MG63 (cell line): ENCODE measurements at regions not wholly inside any gene's neighbourhood (a gene's known extent, or its start where the extent isn't known, plus 50 kb on each side); places are given as distances from the start of the nearest gene placed in this dataset.
"Not testable (repeated sequence)": the region's sequence is repeated elsewhere in the genome, so short reads cannot be mapped to it uniquely, and the experiment has no call there.

Experiments used
- DNase-seq: peaks from one replicate; pipeline ENCODE4 v3.0.0-alpha.2; 2020
- H3K27me3 ChIP-seq: fragments of 250-450 bp; sonication (Bioruptor Pico); 2 replicates; pipeline ENCODE4 v1.5.1; 2020; ENCODE audit warnings: mild to moderate bottlenecking, moderate library complexity
- H3K36me3 ChIP-seq: fragments of 250-450 bp; sonication (Bioruptor Pico); 2 replicates; pipeline ENCODE4 v1.5.1; 2020; ENCODE audit warnings: mild to moderate bottlenecking, moderate library complexity
- H3K4me3 ChIP-seq: fragments of 250-450 bp; sonication (Bioruptor Pico); 2 replicates; pipeline ENCODE4 v1.5.1; 2020; ENCODE audit warnings: mild to moderate bottlenecking, moderate library complexity
- H3K9me3 ChIP-seq: fragments of 250-450 bp; sonication (Bioruptor Pico); 2 replicates; pipeline ENCODE4 v1.5.1; 2020; ENCODE audit warnings: mild to moderate bottlenecking, moderate library complexity

DNA sequence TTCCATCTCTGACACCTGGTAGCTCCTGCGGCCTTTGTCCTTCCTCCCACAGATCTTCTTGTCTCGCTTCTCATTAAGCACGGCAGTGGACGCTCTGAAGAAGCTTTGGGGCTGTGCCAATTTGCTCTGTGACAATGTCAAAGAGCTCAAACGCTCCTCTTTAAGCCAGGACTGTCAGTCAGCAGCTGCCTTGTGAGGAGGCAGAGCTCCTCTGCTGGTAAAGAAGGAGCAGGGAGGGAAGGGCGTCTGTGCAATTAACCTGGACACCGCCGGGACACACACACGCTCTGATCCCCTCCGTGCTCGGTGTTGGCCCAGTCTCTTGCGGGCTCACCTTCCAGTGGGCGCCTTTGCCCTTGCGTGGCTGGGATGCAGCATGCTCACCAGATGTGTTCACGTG, 373.9 kb downstream of the BRD1 start:
- no peaks in the 10 kb centered on the region for H3K9me3 ChIP-seq
- no peaks in the 10 kb centered on the region for H3K36me3 ChIP-seq
- DNase-seq: no peak
- H3K4me3 ChIP-seq: no peak overlapping the region
- peaks cover 48% of the 10 kb centered on the region for H3K27me3 ChIP-seq

DNA sequence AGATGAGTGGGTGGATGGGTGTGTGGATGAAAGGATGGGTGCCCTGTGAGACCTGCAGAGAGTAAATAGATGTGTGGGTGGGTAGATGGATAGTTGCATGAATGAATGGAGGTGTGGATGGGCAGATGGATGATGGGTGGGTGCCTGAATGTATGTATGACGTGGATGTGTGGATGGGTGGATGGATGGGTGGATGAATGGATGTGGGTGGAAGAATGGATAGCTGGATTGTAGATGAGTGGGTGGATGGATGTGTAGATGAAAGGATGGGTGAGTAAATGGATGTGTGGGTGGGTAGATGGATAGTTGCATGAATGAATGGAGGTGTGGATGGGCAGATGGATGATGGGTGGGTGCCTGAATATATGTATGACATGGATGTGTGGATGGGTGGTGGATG, 374.7 kb downstream of the BRD1 start:
- DNase-seq, H3K36me3 ChIP-seq, H3K4me3 ChIP-seq, H3K9me3 ChIP-seq: not testable (repeated sequence)
- peaks cover 44% of the 10 kb centered on the region for H3K27me3 ChIP-seq

DNA sequence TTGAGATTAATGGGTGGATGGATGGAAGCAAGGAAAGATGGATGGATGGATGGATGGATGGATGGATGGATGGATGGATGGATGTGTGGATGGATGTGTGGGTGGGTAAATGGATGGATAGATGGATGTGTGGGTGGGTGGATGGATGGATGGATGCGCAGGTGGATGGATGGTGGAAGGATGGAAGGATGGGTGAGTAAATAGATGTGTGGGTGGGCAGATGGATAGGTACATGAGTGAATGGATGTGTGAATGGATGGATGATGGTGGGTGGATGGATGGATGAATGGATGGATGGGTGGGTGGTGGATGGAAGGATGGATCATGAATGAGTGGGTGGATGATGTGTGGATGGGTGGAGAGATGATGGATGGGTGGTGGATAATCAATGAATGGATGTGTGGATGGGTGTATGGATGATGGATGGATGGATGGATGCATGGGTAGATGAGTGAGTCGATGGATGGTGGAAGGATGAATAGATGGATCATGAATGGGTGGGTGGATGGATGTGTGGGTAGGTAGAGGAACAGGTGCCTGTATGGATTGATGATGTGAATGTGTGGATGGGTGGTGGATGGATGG, 375.2 kb downstream of the BRD1 start:
- Histone ChIP-seq H3K27me3 (peaks cover 40% of the 10 kb centered on the region), H3K4me3 (no peak overlapping the region), H3K36me3 (no peaks in the 10 kb centered on the region), H3K9me3 (no peaks in the 10 kb centered on the region)
- DNase-seq: no peak

DNA sequence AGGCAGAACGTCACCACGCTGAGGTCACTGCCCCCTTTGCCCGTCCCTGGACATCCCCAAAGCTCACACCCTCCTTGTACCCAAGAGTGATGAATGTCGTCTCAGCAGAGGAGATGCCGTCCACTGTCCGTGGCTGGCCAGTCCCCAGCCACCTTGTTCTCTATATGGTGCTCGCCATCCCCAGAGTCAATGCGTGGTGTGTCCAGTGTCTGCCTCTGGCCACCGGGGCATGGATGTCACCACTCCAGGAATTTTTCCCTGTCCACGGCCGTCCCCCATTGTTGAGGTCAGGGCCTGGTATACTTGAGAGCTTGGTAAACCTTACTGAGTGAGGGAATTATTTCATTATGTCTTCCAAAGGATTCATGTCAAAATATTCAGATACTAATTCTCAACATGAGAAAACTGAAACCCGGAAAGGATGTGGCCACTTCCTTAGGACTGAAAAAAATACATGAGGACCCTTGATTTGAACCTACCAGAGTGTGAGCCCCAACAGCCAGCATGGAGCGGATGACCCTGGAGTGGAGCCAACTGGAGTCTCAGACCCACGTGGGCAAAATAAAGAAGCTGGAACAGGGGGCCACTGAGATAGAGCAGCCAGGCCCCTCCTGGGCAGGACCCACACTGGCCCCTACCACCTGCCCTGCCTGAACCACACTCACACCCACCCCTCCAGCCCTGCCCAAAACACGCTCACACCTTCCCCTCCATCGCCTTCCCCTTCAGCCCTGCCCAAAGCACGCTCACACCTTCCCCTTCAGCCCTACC, 376.4 kb downstream of the BRD1 start:
- H3K27me3 ChIP-seq: peaks cover 30% of the 10 kb centered on the region
- H3K36me3 ChIP-seq: no peaks in the 10 kb centered on the region
- no peaks in the 10 kb centered on the region for H3K9me3 ChIP-seq
- no peak overlapping the region for H3K4me3 ChIP-seq
- no peak for DNase-seq

DNA sequence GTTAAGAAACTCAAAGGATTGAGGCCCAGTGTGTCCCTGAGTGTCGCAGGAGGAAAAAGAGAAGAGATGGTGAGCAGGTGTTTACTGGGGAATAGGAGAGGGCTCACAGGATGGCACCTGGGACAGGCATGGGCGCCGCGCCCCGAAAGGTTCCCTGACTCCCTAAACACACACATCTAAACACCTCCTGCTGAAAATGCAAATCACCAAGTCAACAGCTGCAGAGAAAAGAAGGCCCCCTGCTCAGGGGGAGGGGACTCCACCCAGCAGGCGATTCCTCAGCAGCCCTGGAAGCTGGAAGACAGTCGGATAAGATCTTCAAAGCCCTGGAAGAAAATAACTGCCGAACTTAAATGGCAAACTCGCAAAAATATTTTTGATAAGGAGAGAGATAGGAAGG, 377.2 kb downstream of the BRD1 start:
- no peak overlapping the region for H3K4me3 ChIP-seq
- no peaks in the 10 kb centered on the region for H3K9me3 ChIP-seq
- DNase-seq: no peak
- peaks cover 25% of the 10 kb centered on the region for H3K27me3 ChIP-seq
- H3K36me3 ChIP-seq: no peaks in the 10 kb centered on the region

DNA sequence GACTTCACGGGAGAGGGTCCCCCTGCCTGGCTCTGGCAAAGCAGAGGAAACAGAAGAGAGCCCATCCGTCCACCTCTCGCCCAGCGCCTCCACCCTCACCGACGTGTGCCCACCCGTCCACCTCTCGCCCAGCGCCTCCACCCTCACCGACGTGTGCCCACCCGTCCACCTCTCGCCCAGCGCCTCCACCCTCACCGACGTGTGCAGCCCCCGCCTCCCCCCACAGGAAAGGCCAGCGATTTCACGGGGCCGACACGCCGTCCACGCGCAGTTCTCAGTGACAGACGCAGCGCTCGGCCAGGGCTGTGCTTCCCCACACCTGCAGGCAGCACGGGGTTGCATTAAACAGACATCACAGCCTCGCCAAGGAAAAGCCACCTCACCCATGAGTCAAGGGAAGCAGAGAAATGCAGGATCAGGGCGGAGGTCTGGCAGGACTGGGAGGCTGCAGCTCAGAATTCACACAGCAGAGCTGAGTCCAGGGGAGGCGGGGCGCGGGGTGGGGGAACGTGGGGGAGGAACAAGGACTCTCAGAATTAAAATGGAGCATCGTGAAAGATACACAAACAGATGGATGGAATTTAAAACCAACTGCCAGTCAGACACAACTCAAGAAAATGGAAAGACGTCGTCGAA, 377.7 kb downstream of the BRD1 start:
- no peaks in the 10 kb centered on the region for H3K9me3 ChIP-seq

DNA sequence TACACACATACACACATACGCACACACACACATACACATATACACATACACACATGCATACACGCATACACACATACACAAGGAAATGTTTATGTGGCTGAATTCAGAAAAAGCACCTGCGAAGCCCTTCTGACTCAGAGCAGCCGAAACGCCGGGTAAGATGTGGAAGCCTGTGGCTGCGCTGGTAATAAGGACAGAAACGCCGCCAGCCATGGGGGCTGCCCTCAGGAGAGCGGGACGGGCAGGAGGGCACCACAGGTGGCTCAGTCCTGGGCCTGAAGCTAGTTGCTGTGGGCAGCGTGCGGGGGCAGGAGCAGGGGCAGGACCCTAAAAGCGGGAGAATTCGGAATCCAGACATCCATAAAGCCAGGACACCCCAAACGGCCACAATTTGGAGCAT, 378.3 kb downstream of the BRD1 start:
- Histone ChIP-seq H3K27me3 (peaks cover 23% of the 10 kb centered on the region), H3K9me3 (no peaks in the 10 kb centered on the region), H3K36me3 (no peaks in the 10 kb centered on the region), H3K4me3 (no peak overlapping the region)
- DNase-seq: no peak

More for the DNA sequence above, 377.7 kb downstream of the BRD1 start:
- Histone ChIP-seq H3K36me3 (no peaks in the 10 kb centered on the region), H3K27me3 (peaks cover 22% of the 10 kb centered on the region), H3K4me3 (no peak overlapping the region)
- DNase-seq: no peak

DNA sequence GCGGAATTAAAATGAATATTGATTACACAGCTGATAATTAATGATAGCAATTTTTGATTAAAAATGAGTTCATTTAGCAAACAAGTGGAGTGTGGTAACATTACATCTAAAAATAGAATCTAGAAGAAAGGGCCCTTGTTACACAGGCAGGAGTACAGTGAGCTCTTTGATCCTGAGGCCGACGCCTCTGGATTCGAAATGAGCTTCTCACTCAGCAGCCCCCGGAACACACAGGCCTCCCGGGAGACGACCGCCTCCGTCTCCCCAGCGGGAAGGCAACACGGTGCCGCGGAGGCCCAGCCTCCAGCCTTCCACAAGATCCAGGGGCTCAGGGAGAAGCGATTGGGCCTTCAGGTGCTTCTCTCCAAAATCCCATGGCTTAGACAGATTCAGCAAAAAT, 379.1 kb downstream of the BRD1 start:
- Histone ChIP-seq H3K27me3 (peaks cover 24% of the 10 kb centered on the region), H3K36me3 (no peaks in the 10 kb centered on the region), H3K9me3 (no peaks in the 10 kb centered on the region), H3K4me3 (no peak overlapping the region)
- DNase-seq: no peak

DNA sequence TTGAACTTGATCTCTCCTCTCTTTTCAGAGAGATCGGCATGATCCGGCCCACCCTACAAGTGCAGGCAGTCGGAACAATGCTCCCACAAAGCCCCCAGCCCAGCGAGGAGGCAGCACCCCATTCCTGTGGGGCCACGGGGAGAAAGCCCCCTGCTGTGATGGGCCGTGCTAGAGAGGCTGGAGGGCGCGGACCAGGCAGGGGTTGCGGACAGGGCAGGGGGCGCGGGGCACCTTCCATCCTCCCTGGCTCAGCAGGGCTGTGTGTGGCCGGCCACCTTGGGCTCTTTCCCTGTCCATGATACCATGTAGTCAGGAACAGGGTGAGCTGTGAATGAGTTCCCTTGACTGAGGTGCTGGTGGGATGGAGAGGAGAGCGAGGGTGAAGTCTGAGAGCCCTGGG, 379.8 kb downstream of the BRD1 start:
- Histone ChIP-seq H3K27me3 (peaks cover 24% of the 10 kb centered on the region), H3K36me3 (no peaks in the 10 kb centered on the region), H3K9me3 (no peaks in the 10 kb centered on the region), H3K4me3 (no peak overlapping the region)
- DNase-seq: no peak

DNA sequence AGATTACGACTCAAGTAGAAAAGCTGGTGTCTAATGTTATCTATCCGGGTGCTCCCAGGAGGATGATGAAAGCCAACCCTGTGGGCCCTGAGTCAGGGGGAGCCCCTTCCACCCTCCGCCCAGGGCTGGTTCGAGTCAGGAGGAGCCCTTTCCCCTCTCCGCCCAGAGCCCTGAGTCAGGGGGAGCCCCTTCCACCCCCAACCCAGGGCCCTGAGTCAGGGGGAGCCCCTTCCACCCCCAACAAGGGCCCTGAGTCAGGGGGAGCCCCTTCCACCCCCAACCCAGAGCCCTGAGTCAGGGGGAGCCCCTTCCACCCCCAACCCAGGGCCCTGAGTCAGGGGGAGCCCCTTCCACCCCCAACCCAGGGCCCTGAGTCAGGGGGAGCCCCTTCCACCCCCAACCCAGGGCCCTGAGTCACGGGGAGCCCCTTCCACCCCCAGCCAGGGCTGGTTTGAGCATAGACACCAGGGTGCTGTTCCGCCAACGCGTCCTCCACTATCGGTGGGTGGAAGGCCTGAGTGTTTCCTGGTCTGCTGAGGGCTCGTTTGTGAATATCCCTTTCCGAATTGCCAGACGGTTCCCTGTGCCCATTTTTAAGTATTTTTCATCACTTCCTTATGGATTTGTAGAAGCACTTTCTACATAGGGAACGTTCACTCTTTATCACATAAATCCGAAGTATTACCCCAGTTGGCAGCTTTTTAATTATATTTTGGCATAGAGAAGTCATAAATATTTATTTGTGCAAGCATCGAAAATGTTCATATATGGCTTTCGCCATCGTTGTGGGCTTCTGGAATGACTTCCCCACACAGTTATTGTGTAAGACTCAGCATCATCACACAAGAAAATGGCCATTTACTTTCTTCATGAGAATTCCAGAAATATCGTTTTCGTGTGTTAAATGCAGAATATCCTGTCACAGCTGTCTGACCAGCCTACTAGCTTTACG, 380.6 kb downstream of the BRD1 start:
- no peaks in the 10 kb centered on the region for H3K36me3 ChIP-seq
- H3K9me3 ChIP-seq: no peaks in the 10 kb centered on the region
- no peak for DNase-seq
- no peak overlapping the region for H3K4me3 ChIP-seq
- H3K27me3 ChIP-seq: peaks cover 24% of the 10 kb centered on the region

DNA sequence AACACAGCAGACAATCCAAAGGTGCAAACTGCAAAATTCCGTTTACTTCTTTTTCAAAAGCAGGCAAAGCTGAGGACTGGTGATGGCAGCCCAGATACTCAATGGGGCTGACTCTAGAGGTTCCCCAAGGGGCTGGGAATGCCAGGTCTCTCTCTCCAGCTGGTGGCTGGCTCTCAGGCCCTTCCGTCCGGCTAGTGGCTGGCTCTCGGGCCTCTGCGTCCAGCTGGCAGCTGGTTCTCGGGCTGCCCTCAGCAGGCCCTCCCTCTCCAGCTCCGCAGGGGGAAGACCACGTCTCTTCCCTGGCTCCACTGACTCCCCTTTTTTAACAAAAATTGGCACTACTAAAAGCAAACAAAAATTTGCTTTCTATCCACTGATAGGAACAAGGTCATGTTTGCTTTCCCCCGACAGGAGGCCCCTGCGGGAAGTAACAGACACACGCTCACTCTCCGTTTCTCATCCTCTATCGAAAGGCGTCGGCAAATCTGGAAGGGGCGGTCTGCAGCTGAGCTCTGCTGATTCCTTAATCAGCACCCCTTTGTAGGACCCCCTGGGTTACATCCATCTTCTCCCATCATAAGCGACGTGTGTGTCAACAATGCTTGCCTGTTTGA, 381.4 kb downstream of the BRD1 start:
- peaks cover 26% of the 10 kb centered on the region for H3K27me3 ChIP-seq
- no peaks in the 10 kb centered on the region for H3K36me3 ChIP-seq
- no peak overlapping the region for H3K4me3 ChIP-seq
- DNase-seq: no peak
- no peaks in the 10 kb centered on the region for H3K9me3 ChIP-seq

DNA sequence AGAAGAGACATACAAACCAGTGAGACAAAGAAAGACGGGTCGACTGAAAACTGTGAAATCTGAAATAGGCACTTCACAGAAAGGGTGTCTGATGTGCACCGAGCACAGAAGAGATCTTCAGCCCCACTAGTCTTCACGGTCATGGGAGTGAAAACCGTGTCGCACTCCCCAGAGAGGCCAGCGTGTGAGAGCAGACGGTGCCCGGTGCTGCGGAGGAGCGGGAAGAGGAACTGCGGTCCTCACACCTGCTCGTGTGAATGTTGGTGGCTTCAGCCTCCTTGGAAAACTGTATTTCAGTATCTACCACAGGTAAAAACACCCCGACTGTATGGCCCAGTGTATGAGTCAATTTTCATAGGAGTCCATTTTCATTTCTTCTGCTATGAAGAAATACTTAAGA, 382.9 kb downstream of the BRD1 start:
- H3K36me3 ChIP-seq: no peaks in the 10 kb centered on the region
- H3K4me3 ChIP-seq: no peak overlapping the region
- H3K27me3 ChIP-seq: peaks cover 20% of the 10 kb centered on the region
- H3K9me3 ChIP-seq: no peaks in the 10 kb centered on the region
- no peak for DNase-seq

DNA sequence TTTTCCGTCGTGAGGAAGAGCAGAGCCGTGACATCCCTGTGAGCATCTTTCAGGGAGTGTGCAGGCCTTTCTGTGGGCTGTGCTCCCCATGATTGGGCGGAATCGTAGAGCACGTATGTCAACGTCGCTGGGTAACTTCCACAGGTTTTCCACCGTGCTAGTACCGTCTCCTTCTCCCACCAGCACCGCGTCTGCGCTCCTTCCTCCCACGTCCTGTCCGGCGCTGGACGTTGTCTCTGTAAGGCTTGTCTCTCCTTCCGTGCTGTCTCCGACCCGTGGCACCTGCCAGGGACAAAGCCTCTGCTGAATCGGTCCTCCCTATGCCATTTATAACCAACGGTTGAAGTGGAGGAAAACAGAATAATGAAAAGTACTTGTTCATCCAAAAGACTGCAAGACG, 386.7 kb downstream of the BRD1 start:
- Histone ChIP-seq H3K4me3 (no peak overlapping the region), H3K9me3 (no peaks in the 10 kb centered on the region), H3K27me3 (peaks cover 20% of the 10 kb centered on the region), H3K36me3 (no peaks in the 10 kb centered on the region)
- DNase-seq: no peak

DNA sequence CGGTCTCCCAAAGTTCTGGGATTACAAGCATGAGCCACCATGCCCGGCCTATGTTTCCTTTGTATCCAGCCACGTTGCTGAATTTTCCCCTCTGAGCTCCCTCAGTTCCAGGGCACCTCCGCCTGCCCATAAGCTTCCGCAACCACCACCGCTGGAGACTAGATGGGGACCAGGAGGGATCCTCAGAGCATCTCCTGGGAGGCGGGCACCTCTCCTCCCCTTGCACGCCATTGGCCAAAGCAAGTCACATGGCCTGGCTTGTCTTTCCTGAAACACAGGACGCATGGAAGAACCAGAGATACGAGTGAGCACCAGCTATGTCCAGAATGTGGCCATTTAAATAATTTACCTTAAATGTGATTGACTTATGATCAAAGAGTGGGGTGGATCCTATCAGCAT, 388.3 kb downstream of the BRD1 start:
- Histone ChIP-seq H3K9me3 (no peaks in the 10 kb centered on the region), H3K36me3 (no peaks in the 10 kb centered on the region), H3K4me3 (no peak overlapping the region), H3K27me3 (peaks cover 16% of the 10 kb centered on the region)
- no peak for DNase-seq

DNA sequence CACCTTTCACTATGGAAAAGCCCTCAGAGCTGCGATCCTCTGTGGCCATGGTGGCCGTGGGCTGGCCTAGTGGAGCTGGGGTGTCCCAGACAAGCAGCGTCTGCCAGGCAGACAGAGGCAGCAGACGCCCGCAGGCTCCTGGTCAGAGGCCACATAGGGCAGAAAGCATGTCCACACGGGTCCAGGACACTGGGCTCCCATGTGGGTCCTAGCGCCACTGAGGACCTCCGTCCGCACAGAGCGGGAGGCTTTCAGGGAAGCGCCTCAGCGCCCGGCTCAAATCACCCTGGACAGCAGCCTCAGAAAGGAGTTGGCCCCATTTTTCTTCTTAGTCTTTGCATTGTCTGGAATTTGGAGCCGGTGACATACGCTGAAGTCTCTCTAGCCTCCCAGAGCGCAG, 389.7 kb downstream of the BRD1 start:
- Histone ChIP-seq H3K9me3 (no peaks in the 10 kb centered on the region), H3K27me3 (peaks cover 21% of the 10 kb centered on the region), H3K36me3 (no peaks in the 10 kb centered on the region), H3K4me3 (no peak overlapping the region)
- no peak for DNase-seq

DNA sequence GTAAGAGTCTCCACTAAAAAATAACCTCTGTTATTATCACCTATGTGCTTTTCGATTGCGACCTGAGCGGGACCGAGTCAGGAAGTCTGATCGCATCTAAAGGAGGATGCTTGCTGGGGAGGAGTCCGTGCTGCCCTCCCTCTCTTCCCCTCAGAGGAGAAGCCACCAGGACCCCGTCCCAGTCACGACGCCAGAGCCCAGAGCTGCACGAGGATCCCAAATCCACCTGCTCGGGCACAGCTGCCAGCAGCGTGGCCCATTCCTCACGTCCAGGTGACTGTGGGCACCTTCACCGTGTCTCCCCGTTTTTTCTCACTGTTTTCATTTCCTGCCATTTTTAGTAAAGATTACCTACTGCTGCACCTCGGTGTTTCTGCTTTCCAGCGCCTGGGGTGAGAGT, 390.3 kb downstream of the BRD1 start:
- H3K27me3 ChIP-seq: peaks cover 25% of the 10 kb centered on the region
- no peak for DNase-seq
- H3K4me3 ChIP-seq: no peak overlapping the region
- no peaks in the 10 kb centered on the region for H3K9me3 ChIP-seq
- H3K36me3 ChIP-seq: no peaks in the 10 kb centered on the region

DNA sequence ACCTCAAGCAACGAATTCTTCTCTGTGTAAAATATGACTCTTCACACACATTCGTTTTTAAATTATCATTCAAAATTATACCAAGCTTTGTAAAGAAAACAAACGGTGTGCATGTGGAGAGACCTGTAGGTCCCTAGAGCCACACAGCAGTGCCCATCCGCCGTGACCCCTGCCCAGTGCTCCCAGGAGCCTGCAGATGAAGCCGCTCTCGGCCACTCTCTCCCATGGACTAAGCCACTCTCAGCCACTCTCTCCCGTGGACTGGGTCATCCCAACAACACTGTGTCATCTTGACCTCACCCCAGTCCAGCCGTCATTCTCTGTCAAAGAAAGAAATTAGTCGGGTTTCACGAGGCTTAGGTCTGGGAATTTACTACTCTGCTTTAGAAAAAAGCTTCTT, 391.6 kb downstream of the BRD1 start:
- no peaks in the 10 kb centered on the region for H3K36me3 ChIP-seq
- H3K4me3 ChIP-seq: no peak overlapping the region
- no peak for DNase-seq
- peaks cover 31% of the 10 kb centered on the region for H3K27me3 ChIP-seq
- H3K9me3 ChIP-seq: no peaks in the 10 kb centered on the region
